ENCODE measurements at regions not wholly inside any gene's neighbourhood (a gene's known extent, or its start where the extent isn't known, plus 50 kb on each side); places are given as distances from the start of the nearest gene placed in this dataset.

- no peak overlapping the region for H3K27ac ChIP-seq (replicated peaks)
- H3K27me3 ChIP-seq (ENCODE audit: low read depth): peaks cover 72% of the 10 kb centered on the region
- peaks cover under 1% of the 10 kb centered on the region for H3K4me1 ChIP-seq
- intact Hi-C loops (cut with micrococcal nuclease): loop anchor here (10.0 kb wide), 2 partner anchors 165 to 295 kb away; no protein-coding TSS in a partner anchor
- H3K4me3 ChIP-seq: no peak overlapping the region
- TF ChIP-seq CTCF (IDR thresholded peaks at IDR 0.05; ENCODE audit: borderline replicate concordance): no peak
- H3K36me3 ChIP-seq: no peaks in the 10 kb centered on the region
- no peak for DNase-seq
- H3K9me3 ChIP-seq (replicated peaks): no peaks in the 10 kb centered on the region
Measured at GRCh38 chr12:13369474-13370056, 173.0 kb downstream of the EMP1 start.

- H3K27ac ChIP-seq (replicated peaks): no peak overlapping the region
- no peak for DNase-seq
- intact Hi-C loops (cut with micrococcal nuclease): loop anchor here (10.0 kb wide), 2 partner anchors 166 to 296 kb away; no protein-coding TSS in a partner anchor
Measured at GRCh38 chr12:13368971-13369370, 172.4 kb downstream of the EMP1 start.

GRCh38 chr12:13368431-13368830 lies 171.9 kb downstream of the EMP1 start:
- DNase-seq: no peak
- TF ChIP-seq CTCF (IDR thresholded peaks at IDR 0.05; ENCODE audit: borderline replicate concordance): no peak
- Histone ChIP-seq H3K9me3 (replicated peaks) (no peaks in the 10 kb centered on the region), H3K36me3 (no peaks in the 10 kb centered on the region), H3K4me1 (no peaks in the 10 kb centered on the region), H3K27ac (replicated peaks) (no peak overlapping the region), H3K27me3 (ENCODE audit: low read depth) (peaks cover 74% of the 10 kb centered on the region), H3K4me3 (no peak overlapping the region)
- intact Hi-C loops (cut with micrococcal nuclease): loop anchor here (10.0 kb wide), 2 partner anchors 166 to 296 kb away; no protein-coding TSS in a partner anchor

More at GRCh38 chr12:13368971-13369370, 172.4 kb downstream of the EMP1 start:
- Histone ChIP-seq H3K4me1 (no peaks in the 10 kb centered on the region), H3K4me3 (no peak overlapping the region), H3K27me3 (ENCODE audit: low read depth) (peaks cover 73% of the 10 kb centered on the region), H3K36me3 (no peaks in the 10 kb centered on the region), H3K9me3 (replicated peaks) (no peaks in the 10 kb centered on the region)
- TF ChIP-seq CTCF (IDR thresholded peaks at IDR 0.05; ENCODE audit: borderline replicate concordance): no peak

GRCh38 chr12:13367973-13368372 lies 171.4 kb downstream of the EMP1 start:
- H3K27ac ChIP-seq (replicated peaks): no peak overlapping the region
- DNase-seq: no peak
- peaks cover 74% of the 10 kb centered on the region for H3K27me3 ChIP-seq (ENCODE audit: low read depth)
- no peaks in the 10 kb centered on the region for H3K9me3 ChIP-seq (replicated peaks)
- TF ChIP-seq CTCF (IDR thresholded peaks at IDR 0.05; ENCODE audit: borderline replicate concordance): no peak
- H3K4me3 ChIP-seq: no peak overlapping the region
- intact Hi-C loops (cut with micrococcal nuclease): loop anchor here (10.0 kb wide), 2 partner anchors 167 to 297 kb away; no protein-coding TSS in a partner anchor
- H3K36me3 ChIP-seq: no peaks in the 10 kb centered on the region
- no peaks in the 10 kb centered on the region for H3K4me1 ChIP-seq

- DNase-seq: peak; percentile 34
- Histone ChIP-seq H3K4me1 (no peaks in the 10 kb centered on the region), H3K9me3 (replicated peaks) (no peaks in the 10 kb centered on the region), H3K4me3 (no peak overlapping the region), H3K36me3 (no peaks in the 10 kb centered on the region), H3K27me3 (ENCODE audit: low read depth) (peaks cover 77% of the 10 kb centered on the region), H3K27ac (replicated peaks) (no peak overlapping the region)
- no peak for TF ChIP-seq CTCF (IDR thresholded peaks at IDR 0.05; ENCODE audit: borderline replicate concordance)
- intact Hi-C loops (cut with micrococcal nuclease): loop anchor here (10.0 kb wide), 2 partner anchors 169 to 299 kb away; no protein-coding TSS in a partner anchor
Measured at GRCh38 chr12:13365748-13366366, 169.3 kb downstream of the EMP1 start.
